Medulla oblongata (tissue), 1 donor: ENCODE measurements at regions not wholly inside any gene's neighbourhood (a gene's known extent, or its start where the extent isn't known, plus 50 kb on each side); places are given as distances from the start of the nearest gene placed in this dataset.

ENCODE experiments used
- DNase-seq: peaks from one replicate; pipeline ENCODE4 v3.0.0-alpha.2; 2015; ENCODE audit errors: extremely low spot score

GRCh38 chr5:20276061-20276958 is 288.3 kb upstream of the CDH18 start:
- DNase-seq: no peak

- DNase-seq: no peak
Observed at GRCh38 chr5:20266066-20266465, 278.1 kb upstream of the CDH18 start.

GRCh38 chr5:20262896-20263295 is 274.9 kb upstream of the CDH18 start:
- DNase-seq: no peak

DNA sequence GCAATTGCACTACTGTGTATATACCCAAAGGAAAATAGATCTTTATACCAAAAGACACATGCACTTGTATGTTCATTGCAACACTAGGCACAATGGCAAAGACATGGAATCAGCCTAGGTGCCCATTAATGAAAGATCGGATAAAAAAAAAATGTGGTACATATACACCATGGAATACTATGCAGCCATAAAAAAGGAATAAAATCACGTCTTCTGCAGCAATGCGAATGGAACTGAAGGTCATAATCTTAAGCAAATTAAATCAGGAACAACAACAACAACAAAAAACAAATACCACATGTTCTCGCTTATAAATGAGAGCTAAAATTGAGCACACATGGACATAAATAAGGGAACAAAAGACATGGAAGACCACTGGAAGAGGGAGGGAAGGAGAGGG is 266.7 kb upstream of the CDH18 start:
- no peak for DNase-seq

- DNase-seq: no peak
Observed at GRCh38 chr5:20248118-20248517, 260.1 kb upstream of the CDH18 start.

DNA sequence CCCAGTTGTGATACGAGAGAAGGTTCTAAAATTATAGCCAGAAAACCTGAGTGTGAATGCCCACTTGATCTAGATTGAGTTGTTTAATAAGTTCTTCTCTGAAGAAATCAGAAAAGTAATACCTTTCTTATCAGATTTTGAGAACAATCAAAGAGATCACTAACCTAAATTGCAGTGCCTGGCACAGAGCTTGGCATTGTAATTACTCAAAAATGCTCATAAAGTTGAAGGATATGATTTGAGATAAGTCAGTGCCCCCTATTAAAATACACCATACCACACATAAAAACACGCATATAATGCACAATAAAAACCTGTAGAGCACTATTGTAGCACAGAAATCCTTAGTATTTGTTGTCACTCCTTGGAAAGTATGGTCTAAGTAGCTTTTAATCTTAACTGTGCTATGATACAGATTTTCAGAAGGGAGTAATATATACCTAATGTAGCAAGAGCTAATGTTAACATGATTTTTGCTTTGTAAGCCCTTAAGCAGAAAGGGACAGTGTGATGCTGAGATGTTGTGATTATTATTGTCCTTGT is 257.5 kb upstream of the CDH18 start:
- DNase-seq: no peak

- DNase-seq: no peak
Observed at GRCh38 chr5:20241351-20241750, 253.4 kb upstream of the CDH18 start.

DNA sequence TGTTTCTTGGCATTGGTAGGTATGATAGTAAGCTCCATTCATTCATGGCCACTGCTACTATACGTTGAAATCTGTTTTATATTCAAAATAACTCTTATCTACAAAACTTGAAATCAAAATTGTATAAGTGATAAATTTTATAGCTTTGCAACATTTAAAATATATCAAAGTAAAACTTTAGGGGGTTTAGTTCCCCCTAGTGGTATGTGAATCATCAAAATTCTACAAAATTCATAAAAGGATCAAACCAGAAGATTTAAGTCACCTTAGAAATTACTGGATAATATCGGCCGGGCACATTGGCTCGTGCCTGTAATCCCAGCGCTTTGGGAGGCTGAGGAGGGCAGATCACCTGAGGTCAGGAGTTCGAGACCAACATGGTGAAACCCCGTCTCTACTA is 243.0 kb upstream of the CDH18 start:
- DNase-seq: no peak

GRCh38 chr5:20230010-20230409 is 242.0 kb upstream of the CDH18 start:
- DNase-seq: no peak

DNA sequence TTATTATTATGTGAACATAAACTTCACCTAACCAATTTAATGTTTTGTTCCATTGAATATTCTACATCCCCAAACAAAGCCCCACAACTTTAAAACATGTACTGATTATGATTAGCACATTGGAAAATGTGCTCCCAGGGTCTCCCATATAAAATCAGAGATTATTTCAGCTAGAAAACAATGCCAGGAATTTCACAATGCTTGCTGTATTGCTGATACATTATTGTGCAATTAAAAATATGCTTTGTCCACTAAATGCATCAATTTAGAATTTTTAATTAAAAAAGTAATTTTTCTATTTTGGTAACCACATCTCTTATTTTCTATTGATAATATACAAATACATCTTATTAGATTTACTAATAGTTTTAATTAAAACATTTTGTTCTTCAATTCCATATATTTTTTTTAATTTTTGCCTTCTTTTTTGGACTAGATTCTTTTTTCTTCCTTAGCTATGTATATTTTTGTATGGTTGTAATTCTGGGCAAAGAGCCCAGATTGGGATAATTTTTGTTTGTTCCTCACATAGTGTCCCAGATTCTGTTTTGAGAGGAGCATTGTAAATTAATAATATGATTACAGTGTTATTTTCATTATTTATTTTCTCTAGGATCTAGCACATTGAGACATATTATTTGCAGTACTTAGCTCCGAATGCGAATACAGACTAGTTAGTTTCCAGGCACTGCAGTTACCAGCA is 241.5 kb upstream of the CDH18 start:
- no peak for DNase-seq

DNA sequence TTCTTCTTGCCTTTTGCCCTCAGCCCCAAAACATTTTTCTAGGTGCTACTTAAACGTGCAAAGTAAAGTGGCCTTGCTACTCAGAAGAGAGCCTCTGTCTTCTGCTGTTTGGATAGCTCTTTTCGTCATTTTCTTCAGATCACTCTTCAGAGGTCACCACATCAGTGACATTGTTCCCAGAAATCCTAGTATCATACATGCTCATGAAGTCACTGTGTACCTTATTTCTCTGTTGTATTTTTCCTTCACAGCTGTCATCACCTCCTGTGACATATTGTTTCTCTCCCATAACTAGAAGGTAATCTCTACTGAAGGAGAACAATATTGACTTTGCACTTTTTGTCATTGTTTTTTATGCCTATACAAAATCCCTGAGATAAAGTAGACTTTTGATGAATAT is 237.0 kb upstream of the CDH18 start:
- no peak for DNase-seq

GRCh38 chr5:20224046-20224445 is 236.0 kb upstream of the CDH18 start:
- DNase-seq: no peak

GRCh38 chr5:20223451-20223850 is 235.5 kb upstream of the CDH18 start:
- DNase-seq: no peak

DNA sequence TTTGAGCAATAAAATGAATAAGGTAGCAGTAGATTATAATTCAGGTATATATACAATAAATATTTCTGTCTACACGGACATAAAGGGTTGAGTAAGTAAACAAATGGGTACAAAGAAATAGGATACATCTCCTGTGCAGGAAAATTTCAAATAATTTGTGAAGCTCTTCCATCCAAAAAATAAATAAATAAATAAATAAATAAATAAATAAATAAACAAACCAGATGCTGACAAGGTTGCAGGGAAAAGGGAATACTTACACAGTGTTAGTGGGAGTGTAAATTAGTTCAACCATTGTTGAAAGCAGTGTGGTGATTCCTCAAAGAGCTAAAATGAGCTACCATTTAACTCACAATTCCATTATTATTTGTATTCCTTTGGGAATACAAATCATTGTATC is 227.3 kb upstream of the CDH18 start:
- DNase-seq: no peak

DNA sequence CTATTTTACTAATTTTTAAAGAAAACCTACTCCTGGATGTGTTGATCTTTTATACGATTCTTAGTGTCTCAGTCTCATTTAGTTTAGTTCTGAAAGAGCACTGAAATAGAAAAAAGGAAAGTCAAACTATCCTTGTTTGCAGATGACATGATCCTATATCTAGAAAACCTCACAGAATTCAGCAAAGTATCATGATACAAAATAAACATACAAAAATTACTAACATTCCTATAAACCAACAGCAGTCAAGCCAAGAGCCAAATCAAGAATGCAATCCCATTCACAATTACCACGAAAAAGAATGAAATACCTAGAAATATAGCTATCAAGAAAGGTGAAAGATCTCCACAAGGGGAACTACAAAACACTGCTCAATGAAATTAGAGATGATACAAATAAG is 225.8 kb upstream of the CDH18 start:
- DNase-seq: no peak

DNA sequence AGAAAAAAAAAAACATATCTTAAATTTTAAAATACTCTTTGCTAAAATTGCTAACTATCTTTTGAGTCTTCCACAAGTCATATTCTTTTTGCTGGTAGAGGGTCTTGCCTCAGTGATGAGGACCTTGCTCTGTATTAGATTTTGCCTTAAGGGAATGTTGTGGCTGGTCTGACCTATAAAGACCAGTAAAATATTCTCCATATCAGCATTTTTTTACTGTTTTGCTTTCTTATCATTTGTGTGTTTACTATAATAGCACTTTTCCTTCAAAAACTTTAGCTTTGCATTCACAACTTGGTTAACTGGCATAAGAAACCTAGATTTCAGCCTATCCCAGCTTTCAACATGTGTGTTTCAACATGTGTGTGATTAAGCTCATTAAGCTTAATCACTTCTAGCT is 224.7 kb upstream of the CDH18 start:
- DNase-seq: no peak

GRCh38 chr5:20166456-20166855 is 178.5 kb upstream of the CDH18 start:
- DNase-seq: no peak

GRCh38 chr5:20158006-20158405 is 170.0 kb upstream of the CDH18 start:
- no peak for DNase-seq

GRCh38 chr5:20157089-20157488 is 169.1 kb upstream of the CDH18 start:
- no peak for DNase-seq

GRCh38 chr5:20145240-20145639 is 157.2 kb upstream of the CDH18 start:
- no peak for DNase-seq

- DNase-seq: no peak
Observed at GRCh38 chr5:20129501-20129900, 141.5 kb upstream of the CDH18 start.

GRCh38 chr5:20128343-20128742 is 140.3 kb upstream of the CDH18 start:
- no peak for DNase-seq

DNA sequence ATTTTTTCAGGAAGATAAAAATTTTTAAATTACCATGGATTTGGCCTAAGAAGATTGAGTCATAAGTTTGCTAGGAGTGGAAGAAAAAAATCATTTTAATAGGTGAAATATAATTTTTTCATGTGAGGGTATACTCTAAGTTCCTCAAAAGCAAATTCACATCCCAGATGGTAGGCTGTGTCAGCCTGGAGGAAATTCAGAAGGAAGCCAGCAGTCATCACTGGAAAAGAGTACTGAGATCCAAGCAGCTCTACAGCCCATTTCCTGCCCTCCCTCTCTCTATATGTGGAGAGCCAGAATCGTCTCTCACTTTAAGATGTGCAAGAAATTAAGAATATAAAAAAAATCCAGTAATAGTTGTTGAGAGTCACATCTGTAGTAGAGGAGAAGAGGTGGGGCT is 126.5 kb upstream of the CDH18 start:
- no peak for DNase-seq
